HG03060 (cell line): ENCODE measurements at regions not wholly inside any gene's neighbourhood (a gene's known extent, or its start where the extent isn't known, plus 50 kb on each side); places are given as distances from the start of the nearest gene placed in this dataset.
"Not testable (repeated sequence)": the region's sequence is repeated elsewhere in the genome, so short reads cannot be mapped to it uniquely, and the experiment has no call there.

Experiments
- ATAC-seq: cut with Tn5 transposase; IDR thresholded peaks from one replicate; pipeline ENCODE4 v1.9.1; 2021; ENCODE audit warnings: low read depth, moderate number of reproducible peaks; ENCODE audit not compliant: unreplicated experiment

- no peak for ATAC-seq
Observed at GRCh38 chr3:16704941-16705340, 99.7 kb upstream of the DAZL start.

- no peak for ATAC-seq
Observed at GRCh38 chr3:16707260-16707659, 102.0 kb upstream of the DAZL start.

GRCh38 chr3:16708285-16708684 is 103.1 kb upstream of the DAZL start:
- ATAC-seq, result no peak

- not testable (repeated sequence) for ATAC-seq
Observed at GRCh38 chr3:16711691-16712090, 106.5 kb upstream of the DAZL start.

GRCh38 chr3:16715281-16715680 is 110.1 kb upstream of the DAZL start:
- no peak for ATAC-seq

GRCh38 chr3:16719426-16719825 is 114.2 kb upstream of the DAZL start:
- ATAC-seq, result no peak

DNA sequence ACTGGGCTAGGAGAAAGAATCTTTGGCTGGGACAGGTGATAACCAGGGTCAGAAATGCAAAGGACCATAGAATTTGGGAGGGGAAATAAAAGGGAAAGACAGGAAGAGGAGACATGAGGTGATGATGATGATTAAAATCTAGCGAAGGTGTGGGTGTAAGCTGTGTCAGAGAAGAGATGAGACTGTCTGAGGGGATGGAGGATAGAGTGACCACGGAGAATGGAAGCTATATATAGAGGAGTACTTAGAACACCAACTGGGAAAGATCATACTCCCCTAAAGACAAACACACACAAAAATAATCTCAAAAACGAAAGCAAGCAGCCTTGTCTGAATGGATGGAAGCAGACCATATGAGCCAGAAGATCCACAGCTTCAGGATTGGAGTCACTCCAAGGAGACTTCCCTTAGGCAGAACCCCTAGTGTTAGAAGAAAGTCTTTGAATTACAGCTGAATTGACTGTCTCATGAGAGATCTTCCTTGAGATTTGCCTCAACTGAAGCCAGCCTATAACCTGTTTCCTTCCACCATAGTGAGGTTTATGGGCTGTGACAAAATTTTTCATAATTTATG is 115.2 kb upstream of the DAZL start:
- ATAC-seq, result no peak

DNA sequence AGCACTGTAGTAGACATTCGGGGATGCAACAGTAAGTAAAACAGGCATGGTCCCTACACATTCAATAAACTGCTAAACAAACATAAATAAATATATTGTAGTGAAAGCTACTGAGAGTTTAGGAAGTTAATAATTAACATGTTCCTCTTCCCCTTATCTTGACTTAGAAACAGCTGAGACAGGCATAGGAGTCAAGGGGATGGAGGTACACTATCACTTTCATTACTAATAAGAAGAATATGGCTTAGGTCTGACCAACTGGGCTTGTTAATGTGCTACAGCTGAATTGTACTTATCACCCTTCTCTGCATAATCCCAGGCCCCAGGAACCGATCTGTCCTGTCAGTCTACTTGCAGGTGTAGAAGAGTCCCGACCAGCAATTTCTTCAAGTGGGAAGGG is 116.3 kb upstream of the DAZL start:
- no peak for ATAC-seq

- ATAC-seq, result no peak
Observed at GRCh38 chr3:16723978-16724377, 118.8 kb upstream of the DAZL start.

GRCh38 chr3:16724487-16724886 is 119.3 kb upstream of the DAZL start:
- ATAC-seq, result no peak

DNA sequence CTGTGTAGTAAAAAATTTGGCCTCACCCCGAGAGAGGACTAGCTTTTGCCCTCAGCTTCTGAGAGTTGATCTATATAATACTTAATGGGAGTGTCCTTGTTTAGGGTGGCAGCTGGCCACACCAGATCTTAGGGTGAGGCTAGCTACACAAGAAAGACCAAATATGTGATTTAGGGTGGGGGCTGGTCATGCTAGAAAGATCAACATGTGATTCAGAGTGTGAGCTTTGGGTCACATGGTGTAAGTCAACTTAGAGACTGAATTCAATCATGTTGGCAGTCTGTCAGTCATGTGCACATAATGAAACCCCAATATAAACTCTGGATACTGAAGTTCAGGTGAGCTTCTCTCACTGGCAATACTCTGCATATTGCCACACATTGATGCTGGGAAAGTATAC is 120.7 kb upstream of the DAZL start:
- no peak for ATAC-seq

GRCh38 chr3:16728770-16729745 is 123.8 kb upstream of the DAZL start:
- ATAC-seq, result no peak

DNA sequence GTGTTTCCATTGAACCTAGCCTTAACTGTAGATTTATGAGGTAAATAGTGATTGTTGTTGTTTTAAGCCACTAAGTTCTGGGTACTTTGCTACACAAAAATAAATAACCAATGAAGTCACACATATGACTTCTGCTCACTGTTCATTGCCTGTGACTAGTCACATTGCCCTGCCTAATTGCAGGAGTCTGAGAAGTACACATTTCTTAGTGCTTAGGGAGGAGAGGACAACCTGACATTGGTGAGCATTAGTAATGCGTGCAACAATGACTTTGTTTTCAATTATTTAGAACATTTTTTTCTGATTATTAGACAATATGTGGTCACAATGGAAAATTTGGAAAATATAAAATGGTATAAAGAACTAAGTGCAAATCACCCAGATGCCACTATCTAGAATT is 133.2 kb upstream of the DAZL start:
- ATAC-seq, result no peak

DNA sequence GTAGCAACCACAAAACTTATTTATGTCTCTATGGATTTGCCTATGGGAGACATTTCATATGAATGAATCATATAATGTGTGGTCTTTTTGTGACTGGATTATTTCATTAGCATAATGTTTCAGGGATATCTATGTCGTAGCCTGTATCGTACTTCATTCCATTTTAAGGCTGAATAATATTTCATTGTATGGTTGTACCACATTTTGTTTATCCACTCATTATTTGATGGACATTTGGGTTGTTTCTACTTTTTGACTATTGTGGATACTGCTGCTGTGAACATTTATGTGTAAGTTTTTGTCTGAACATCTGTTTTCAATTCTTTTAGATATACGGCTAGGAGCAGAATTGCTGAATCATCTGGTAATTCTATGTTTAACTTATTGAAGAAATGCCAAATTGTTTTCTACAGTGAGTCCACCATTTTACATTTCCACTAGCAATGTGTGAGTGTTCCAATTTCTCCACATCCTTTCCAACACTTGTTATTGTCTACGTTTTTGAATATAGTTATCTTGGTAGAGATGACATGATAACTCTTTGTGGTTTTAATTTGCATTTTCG is 134.4 kb upstream of the DAZL start:
- ATAC-seq, result no peak

DNA sequence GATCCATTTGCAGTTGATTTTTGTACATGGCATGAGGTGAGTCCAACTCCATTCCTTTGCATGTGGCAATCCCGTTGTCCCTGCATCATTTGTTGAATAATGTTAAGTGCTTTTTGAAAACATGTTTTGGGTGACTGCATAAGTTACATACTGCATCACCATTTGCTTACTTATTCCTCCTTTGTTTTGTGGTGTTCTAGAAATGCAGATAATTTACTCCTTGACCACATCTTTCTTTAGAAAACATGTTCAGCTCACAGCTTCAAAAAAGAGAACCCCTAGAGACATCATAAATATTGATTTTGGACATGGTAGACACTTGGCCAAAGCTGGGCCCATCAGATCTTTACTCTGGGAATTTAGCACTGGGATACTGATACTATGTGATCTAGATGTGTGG is 135.3 kb upstream of the DAZL start:
- no peak for ATAC-seq

DNA sequence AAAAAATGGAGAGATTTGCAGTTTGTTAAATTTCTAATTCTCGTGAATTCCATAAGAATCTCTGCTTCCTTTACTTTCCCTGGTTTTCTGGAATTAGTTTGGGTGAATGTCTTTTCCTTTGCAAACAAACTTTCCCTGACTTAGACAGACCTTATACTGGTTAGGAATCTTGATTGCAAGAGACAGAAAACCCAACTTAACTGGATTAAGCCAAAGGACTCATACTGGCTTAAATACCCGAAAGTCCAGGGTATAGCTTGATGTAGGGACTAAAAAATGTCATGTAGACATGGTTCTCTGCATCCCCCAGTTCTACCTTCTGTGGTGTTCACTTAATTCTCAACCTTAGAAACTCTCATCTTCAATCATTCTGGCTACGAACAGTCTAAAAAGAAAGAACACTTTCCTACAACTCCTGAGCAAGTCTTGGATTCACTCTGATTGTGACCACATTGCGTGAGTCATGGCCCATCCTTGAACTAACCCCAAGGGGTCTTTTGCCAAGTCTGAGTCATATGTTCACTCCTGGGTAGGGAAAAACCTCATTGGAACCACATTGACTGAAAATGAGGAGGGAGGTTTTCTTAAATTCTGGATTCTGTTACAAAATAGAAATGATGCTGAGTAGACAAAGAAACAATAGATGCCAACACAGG is 136.0 kb upstream of the DAZL start:
- no peak for ATAC-seq

- ATAC-seq, result no peak
Observed at GRCh38 chr3:16741890-16742289, 136.7 kb upstream of the DAZL start.

GRCh38 chr3:16743276-16743675 is 138.1 kb upstream of the DAZL start:
- ATAC-seq, result no peak

DNA sequence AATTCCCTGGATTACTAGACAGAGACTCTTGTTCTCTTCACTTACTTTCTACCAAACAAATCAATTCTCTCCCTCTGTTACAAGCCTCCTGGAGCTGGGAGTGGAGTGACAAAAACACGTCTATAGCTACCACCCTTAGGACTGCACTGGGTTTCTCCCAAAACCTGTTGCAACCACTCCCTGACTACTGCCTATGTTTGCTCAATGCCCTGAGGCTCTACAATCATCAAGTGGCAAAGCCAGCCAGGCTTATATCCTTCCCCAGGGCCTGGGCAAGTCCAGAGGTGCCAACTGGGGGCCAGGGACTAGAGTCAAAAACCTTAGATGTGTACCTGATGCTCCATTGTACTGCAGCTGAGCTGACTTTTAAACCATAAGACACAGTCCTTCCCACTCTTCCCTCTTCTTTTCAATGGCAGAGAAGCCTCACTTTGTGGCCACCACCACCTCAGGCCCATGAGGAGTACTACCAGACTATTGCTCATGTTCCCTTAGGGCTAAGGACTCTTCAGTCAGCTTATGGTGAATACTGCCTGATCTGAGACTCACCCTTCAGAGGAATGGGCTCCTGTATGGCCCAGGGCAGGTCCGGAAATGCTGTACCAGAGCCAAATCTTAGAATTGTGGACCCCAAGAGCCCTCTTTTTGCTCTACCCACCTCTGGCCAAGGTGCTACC is 125.4 kb upstream of the PLCL2 start:
- ATAC-seq, result no peak

DNA sequence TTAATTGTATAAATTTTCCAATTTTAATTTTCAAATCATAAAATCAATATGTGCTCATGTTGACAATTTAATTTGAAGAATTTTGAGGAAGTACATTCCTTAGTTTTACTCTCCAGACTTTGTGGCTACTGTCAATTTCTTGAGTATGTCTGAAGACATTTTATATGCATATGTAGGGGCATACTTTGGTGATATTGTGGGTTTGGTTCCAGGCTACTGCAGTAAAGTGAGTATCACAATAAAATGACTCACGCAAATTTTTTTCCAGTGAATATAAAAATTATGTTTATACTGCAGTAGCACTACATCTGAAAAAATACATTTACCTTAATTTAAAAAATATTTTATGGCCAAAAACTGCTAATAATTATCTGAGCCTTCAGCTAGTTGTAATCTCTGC is 123.2 kb upstream of the PLCL2 start:
- no peak for ATAC-seq

DNA sequence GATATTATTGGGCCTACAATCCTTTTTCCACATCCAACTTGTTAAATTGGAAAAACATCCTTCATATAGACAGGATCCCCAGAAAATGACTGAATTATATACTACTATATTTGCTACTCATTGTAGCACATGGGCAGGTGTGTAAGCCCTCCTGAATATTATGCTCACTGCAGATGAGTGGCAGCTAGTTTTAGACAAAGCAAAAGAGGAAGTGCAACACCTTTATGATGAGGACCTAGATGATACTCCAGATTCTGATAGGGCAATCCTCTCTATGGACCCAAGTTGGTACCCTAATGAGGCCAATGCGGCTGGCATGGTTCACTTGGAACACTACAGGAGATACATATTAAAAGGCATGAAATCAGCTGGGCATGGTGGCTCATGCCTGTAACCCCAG is 119.1 kb upstream of the PLCL2 start:
- no peak for ATAC-seq
